T-helper 2 cell (primary cell): ENCODE measurements at regions not wholly inside any gene's neighbourhood (a gene's known extent, or its start where the extent isn't known, plus 50 kb on each side); places are given as distances from the start of the nearest gene placed in this dataset.
A peak's percentile ranks its signal among the peaks of the same experiment; 100 is the strongest.

Experiments
- DNase-seq, 5 experiments: peaks; one replicate each; pipeline versions ENCODE4 v3.0.0 to v3.0.0-alpha.2; 2012 to 2022

DNA sequence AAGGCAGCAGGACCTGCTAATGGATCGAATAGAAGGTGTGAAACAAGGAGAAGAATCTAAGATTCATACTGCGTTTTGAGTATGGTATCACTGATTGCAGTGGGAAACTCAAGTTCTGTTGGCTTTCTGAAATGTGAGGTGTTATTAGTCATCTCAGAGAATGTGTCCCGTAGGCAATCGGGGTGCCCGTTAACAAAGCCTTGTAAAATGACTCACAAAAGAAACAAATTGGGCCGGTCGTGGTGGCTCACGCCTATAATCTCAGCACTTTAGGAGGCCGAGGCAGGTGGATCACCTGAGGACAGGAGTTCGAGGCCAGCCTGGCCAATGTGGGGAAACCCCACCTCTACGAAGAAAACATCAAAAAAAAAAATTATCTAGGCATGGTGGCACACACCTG is 118.2 kb upstream of the C7orf33 start:
- DNase-seq: peak in 1 of 5 experiments; percentile 22

DNA sequence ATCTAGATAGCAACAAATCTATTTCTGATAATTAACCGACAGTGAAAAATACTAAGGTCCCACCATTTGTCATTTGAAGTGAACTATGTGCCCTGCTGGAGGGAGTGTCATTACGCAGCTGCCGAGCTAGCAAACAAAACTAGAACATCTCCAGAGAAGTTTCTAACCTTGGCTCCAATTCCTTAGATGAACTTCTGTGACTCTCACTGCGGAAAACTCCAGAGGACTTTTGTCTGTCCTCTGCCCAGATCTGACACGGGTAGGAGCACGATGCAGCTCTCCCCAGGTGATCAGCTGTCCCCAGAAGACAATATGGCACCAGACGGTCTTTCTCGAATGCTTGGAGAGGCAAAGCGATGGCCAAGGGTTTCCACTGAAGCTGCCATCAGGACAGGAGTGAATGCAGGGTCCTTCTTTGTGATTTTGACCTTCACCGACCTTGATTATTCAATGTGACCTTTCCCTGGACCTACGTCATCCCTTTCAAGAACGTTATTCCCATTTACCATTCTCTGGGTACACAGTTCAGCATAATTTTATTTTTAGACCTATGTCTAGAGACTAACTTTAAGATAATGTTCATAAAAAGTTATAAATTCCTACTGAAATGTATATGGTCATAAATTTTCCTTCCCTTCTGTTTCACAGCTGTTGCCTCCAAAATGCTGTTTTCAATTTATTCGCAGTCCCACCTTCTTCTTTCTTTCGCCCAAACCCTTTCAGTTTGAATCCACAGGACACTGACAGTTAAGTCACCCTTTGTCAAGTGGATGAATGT is 116.7 kb upstream of the C7orf33 start:
- DNase-seq: no peak

- no peak for DNase-seq
Observed at GRCh38 chr7:148474481-148475025, 116.0 kb upstream of the C7orf33 start.

- no peak for DNase-seq
Observed at GRCh38 chr7:148478551-148478950, 112.0 kb upstream of the C7orf33 start.

GRCh38 chr7:148480479-148481146 is 110.0 kb upstream of the C7orf33 start:
- no peak for DNase-seq

DNA sequence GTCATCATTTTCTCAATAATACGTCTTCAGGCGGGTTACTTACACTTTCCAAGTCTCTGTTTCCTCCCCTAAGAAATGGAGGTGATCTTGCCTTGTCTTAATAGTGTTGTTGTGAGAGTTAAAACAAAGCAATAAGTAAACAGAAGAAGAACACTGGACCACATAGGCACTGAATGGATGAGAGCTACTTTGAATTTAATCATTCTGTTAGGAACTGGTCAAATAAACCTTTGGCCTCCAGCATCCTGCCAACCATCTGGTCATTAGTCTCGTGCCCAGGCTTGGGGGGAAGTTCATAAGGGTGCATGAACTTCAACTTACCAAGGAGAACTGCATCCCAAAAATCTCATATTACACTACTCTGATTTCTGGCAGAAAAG is 109.4 kb upstream of the C7orf33 start:
- no peak for DNase-seq

GRCh38 chr7:148481971-148482626 is 108.5 kb upstream of the C7orf33 start:
- no peak for DNase-seq

DNA sequence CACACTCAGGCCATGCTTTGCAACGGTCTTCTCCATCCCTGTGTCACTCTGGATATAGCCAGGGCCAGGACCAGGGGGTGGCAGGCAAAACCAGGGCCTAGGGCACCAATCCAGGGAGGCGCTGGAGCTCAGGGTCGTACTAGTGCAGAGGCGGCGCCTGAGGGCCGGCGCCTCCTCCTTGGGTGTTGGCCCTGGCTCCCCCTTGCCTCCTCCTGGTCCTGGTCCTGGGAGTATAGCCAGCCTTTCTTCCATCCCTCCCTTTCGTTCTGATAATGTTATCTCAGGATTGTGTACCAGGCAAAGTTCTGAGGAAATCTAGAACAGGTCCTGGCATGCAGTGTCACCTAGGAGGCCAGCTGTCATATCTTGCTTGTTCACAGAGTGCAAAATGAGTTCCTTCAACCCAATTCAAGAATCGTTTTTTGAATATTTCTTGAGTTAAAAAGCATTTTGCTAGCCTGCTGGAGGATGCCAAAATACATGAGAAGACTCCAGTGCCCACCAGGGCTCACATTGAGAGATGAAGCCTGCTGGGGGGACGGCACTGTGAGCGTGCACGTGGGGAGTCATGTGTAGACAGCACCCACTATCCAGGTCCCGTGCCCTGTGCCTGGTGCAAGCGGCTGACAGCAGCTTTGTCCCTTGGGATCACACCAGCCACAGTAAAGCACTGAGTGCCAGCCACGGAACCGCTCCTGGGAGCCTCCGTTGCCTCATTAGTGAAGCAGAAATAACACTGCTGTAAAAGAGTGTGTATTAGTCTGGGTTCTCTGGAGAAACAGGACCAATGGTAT is 106.9 kb upstream of the C7orf33 start:
- DNase-seq: no peak

DNA sequence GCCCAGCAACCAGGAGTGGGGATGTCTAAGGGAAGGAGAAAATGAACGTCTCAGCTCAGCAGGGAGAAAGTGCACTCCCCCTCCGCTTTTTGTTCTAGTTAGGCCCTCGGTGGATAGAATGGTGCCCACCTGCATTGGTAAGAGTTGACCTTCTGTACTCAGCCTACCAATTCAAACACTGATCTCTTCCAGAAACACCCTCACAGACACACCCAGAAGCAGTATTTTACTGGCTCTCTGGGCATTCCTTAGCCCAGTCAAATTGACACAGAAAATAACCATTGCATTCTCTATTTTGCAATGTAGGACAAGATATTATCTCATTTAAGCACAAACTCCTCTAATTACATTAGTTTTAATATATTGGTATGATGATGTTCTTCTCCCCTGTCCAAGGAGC is 106.1 kb upstream of the C7orf33 start:
- no peak for DNase-seq

DNA sequence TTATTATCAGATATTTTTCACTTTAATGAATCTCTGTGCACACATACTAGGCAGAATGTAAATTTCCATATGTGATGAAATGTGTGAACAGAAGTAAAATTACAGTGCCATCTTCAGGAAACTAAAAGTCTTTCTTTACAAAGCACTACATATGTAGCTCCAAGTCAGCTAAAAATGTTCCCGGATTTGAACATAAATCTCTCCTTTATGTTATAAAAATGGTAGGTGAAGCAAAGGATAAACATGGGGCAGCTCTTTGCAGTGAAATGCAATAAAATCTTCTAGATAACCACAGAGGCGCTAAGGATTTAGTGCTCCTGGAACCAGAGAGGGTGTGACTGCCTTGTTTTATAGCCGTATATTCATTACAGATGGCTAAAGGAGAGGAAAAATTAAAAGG is 104.9 kb upstream of the C7orf33 start:
- no peak for DNase-seq

DNA sequence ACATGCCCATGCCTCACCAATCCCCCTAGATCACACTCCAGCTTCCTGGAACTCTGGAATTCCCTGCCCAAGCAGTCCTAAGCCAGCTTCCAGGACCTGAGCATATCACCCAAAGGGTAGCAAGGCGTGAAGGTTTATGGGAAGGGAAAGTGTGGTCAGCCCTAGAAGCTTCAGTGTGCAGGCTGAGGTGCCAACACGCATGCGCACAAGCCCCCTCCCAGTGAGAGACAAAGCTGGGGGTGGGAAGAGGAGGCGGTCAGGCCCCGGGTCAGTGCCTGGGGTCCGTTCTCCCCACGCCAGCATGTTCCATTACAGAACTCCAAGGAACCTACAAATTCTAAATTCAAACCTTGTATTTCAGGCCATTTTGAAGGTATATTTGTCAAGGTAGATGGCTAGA is 103.6 kb upstream of the C7orf33 start:
- DNase-seq: no peak

- no peak for DNase-seq
Observed at GRCh38 chr7:148487912-148488311, 102.7 kb upstream of the C7orf33 start.

DNA sequence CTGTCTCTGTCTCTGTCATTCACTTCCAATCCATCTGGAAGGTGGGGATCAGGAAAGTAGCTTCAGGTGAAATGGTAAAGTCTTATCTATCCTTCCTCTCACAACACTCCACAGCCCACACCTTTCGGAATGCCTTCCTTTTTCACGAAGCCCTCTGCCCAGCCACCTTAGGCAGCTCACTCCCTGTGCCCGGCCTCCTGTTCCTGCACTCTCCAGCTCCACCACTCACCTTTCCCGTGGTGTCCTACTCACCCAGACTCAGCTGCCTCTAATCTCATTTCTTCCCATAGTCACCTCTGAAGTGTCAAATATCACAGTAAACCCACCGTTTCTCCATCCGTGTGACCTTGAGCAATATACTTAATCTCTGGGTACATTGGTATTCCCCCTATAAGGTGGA is 100.9 kb upstream of the C7orf33 start:
- no peak for DNase-seq

GRCh38 chr7:148492157-148492860 is 98.3 kb upstream of the C7orf33 start:
- no peak for DNase-seq

DNA sequence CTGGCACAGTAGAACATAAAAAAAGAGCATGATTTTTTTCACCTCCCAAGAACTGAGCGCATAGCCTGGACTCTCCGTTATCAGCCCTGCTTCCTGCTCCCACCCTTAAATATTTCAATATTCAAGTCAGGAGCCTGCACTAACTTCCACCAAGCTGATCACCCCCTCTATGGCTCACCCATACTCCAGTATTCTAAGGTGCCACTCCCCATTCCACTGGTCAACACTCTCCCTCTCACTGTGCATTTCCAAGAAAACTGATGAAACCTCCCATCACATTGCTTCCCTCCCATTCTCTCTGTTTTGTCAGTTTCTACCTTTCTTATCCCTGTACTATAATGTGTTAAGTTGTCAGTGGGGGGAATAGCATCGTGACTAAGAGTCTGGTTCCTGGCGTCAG is 95.0 kb upstream of the C7orf33 start:
- DNase-seq: no peak

- DNase-seq: no peak
Observed at GRCh38 chr7:148500978-148501377, 89.6 kb upstream of the C7orf33 start.

GRCh38 chr7:148503900-148504487 is 86.6 kb upstream of the C7orf33 start:
- DNase-seq: peak in 2 of 5 experiments; percentile 5 to 42

- no peak for DNase-seq
Observed at GRCh38 chr7:148505645-148506375, 84.8 kb upstream of the C7orf33 start.

GRCh38 chr7:148507064-148507573 is 83.4 kb upstream of the C7orf33 start:
- DNase-seq: peak in 1 of 5 experiments; percentile 81

GRCh38 chr7:148507787-148508186 is 82.8 kb upstream of the C7orf33 start:
- peak in 2 of 5 experiments; percentile 39 to 57 for DNase-seq

DNA sequence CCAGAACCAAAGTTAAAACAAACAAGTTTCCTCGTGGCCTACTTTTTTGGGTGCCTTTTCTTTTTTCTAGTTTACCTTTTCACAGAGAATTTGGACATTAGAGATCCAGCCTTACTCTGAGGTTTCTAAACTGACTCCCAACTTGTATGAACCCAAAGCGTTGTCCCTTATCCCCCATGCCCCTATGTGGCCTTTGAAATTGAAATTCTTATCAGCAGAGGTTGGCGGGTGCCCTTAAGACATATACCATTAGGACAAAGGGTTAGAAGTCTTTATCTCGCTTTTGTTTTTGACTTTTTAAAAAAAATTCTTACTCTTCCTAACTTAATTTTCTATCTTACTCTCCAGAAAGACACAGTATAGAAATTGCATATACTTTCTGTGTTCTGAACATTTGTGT is 76.3 kb upstream of the C7orf33 start:
- no peak for DNase-seq
